ENCODE measurements at regions not wholly inside any gene's neighbourhood (a gene's known extent, or its start where the extent isn't known, plus 50 kb on each side); places are given as distances from the start of the nearest gene placed in this dataset.

DNA sequence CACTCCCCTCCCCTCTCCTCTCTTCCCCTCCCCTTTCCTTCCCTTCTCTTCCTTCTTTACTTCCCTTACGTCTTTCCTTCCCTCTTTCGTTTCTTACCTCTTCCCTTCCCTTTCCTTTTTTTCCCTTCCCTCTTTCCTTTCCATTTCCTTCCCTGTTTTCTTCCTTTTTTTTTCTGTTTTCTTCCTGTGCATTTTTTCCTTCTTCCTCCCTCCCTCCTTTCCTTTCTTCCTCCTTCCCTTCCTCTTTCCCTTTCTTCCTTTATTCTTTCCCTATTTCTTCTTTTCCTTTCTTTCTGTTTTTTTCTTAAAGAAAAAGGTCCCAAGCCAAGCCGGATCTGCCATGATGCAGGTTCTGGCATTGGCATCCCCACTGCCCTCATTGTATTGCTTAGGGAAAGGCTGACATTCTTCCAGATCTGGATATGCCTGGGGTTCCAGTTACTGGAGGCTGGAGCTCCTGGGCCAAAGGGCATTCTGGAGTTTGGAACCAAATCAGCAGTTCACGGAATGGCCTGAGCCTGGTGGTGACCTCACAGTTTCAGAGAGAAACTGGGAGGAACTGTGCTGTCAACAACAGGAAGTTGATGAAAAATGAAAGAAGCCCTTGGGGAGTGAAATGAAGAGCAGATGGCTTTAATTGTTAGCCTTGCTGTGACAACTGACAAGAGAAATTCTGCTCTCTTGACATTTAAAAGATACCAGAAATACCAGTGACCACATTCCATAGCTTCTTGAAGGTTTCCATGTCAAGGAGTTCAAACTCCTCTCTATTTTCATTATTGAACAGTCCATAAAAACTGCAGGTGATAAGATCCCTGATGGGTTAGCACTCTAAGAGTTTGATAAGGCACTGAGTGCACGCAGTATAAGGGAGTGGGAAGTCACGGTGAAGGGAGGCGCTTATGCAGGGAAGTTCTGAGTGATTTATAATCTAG is 622.1 kb downstream of the SPRY1 start:
- Histone ChIP-seq H3K4me1 (ENCODE audit: insufficient read depth, low read length) (no peaks in the 10 kb centered on the region), H3K4me3 (ENCODE audit: low read length in 2 of 2) (no peak overlapping the region), H3K9me3 (ENCODE audit: control insufficient read depth in 1 of 2, low read length in 2 of 2) (no peaks in the 10 kb centered on the region), H3K36me3 (ENCODE audit: insufficient read depth, low read length) (no peaks in the 10 kb centered on the region), H3K27ac (ENCODE audit: low read depth, low read length) (no peak overlapping the region), H3K27me3 (ENCODE audit: insufficient read depth, low read length) (no peaks in the 10 kb centered on the region)
- peaks cover 0 to 5% (median under 1%) of the 10 kb centered on the region in 8 donors for H3K9me3 Mint-ChIP-seq
- H3K4me1 Mint-ChIP-seq: no peaks in the 10 kb centered on the region
- no peak overlapping the region for H3K4me3 Mint-ChIP-seq
- DNase-seq: no peak
- no peaks in the 10 kb centered on the region for H3K27me3 Mint-ChIP-seq
- ChIA-PET CTCF (ENCODE audit: partially characterized antibody) (no interaction called here), POLR2A (ENCODE audit: partially characterized antibody) (no interaction called here)
- no peak overlapping the region for H3K27ac Mint-ChIP-seq
- H3K36me3 Mint-ChIP-seq: no peaks in the 10 kb centered on the region
- intact Hi-C loops (cut with micrococcal nuclease): no loop called here

DNA sequence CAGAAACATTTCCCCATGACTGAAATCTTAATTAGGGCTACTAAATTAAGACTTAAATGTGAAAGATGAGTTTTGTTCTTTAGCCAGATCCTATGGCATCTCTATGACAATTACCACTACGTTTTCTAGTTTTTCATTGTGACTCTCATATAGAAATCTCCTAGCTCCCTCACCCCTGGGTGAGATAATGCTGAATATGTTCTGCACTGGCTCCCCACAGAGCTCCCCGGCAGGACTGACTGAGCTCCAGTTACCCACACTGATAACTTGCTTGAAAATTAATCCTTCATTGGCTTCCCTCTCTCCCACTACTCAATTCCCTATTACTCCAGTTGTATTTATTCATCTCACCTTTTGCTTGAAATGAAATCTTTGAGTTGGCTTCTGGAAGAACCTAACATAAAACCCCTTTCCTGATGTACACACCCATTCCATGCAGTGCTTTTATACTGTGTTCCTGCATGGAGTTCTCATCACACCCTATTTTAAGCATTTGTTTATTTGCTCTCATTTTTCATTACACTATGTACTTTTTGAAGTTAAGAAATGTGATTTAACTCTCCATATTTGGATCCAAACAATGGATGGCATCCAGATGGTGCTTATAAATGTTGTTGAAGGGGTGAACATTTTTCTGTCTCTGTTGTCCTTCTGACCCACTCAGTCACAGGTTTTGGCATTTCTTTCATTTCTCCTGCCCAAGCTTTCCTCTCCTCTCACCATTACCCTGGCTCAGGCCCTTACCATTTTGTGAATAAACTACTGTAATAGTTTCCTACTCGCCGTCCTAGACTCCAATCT is 623.4 kb downstream of the SPRY1 start:
- Mint-ChIP-seq H3K27ac (no peak overlapping the region), H3K36me3 (no peaks in the 10 kb centered on the region), H3K27me3 (no peaks in the 10 kb centered on the region), H3K9me3 (peaks cover 0 to 6% (median 2%) of the 10 kb centered on the region in 8 donors), H3K4me1 (no peaks in the 10 kb centered on the region), H3K4me3 (no peak overlapping the region)
- intact Hi-C loops (cut with micrococcal nuclease): no loop called here
- Histone ChIP-seq H3K9me3 (ENCODE audit: control insufficient read depth in 1 of 2, low read length in 2 of 2) (no peaks in the 10 kb centered on the region), H3K27ac (ENCODE audit: low read depth, low read length) (no peak overlapping the region), H3K4me1 (ENCODE audit: insufficient read depth, low read length) (no peaks in the 10 kb centered on the region), H3K27me3 (ENCODE audit: insufficient read depth, low read length) (no peaks in the 10 kb centered on the region), H3K4me3 (ENCODE audit: low read length in 2 of 2) (no peak overlapping the region), H3K36me3 (ENCODE audit: insufficient read depth, low read length) (no peaks in the 10 kb centered on the region)
- no peak for DNase-seq
- ChIA-PET POLR2A (ENCODE audit: partially characterized antibody) (no interaction called here), CTCF (ENCODE audit: partially characterized antibody) (no interaction called here)

DNA sequence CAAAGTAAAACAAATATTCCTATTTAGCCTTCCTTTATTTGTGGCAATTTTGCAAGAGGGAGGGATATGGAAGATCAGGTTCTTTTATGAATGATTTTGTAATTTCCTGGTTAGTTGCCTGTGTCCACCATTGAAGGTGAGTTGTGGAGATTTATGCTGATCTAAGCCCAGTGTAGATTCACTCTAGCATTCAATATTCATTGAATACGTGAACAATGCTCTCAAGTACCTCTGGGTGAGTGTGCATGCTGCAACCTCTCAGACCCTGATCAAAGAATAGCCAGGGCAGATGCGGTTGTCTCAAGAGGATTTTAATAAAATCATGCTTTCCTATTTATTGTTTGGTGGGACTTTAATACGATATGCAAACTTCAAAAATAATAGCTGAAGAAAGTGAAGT is 628.4 kb downstream of the SPRY1 start:
- intact Hi-C loops (cut with micrococcal nuclease): no loop called here
- H3K36me3 ChIP-seq (ENCODE audit: insufficient read depth, low read length): no peaks in the 10 kb centered on the region
- H3K27me3 ChIP-seq (ENCODE audit: insufficient read depth, low read length): no peaks in the 10 kb centered on the region
- Mint-ChIP-seq H3K27ac (no peak overlapping the region), H3K36me3 (no peaks in the 10 kb centered on the region), H3K4me3 (no peak overlapping the region), H3K27me3 (no peaks in the 10 kb centered on the region), H3K9me3 (peaks cover 0 to 11% (median 4%) of the 10 kb centered on the region in 8 donors), H3K4me1 (no peaks in the 10 kb centered on the region)
- POLR2A ChIA-PET (ENCODE audit: partially characterized antibody): no interaction called here
- no peak overlapping the region for H3K4me3 ChIP-seq (ENCODE audit: low read length in 2 of 2)
- no peaks in the 10 kb centered on the region for H3K9me3 ChIP-seq (ENCODE audit: control insufficient read depth in 1 of 2, low read length in 2 of 2)
- CTCF ChIA-PET (ENCODE audit: partially characterized antibody): no interaction called here
- DNase-seq: no peak
- H3K27ac ChIP-seq (ENCODE audit: low read depth, low read length): no peak overlapping the region
- no peaks in the 10 kb centered on the region for H3K4me1 ChIP-seq (ENCODE audit: insufficient read depth, low read length)

DNA sequence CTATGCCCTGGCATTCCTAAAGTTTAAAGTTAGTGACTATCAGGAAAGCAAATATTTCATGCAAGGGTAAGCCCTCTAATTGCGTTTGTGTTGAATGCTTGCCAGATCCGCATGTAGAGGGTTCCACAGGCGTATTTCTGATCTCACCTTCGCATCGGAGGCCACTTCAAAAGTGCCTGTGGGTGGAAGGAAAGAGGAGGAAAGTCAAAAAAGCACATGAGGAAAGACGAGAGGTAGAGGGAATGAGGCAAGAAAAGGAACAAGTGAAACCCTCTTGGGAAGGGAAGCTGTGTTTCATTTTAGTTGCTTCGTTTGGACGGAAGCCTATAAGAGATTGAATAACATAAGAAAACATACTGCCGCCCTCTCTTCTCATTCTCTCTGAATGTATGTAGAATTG is 628.8 kb downstream of the SPRY1 start:
- no peak overlapping the region for H3K4me3 Mint-ChIP-seq
- Histone ChIP-seq H3K4me1 (ENCODE audit: insufficient read depth, low read length) (no peaks in the 10 kb centered on the region), H3K27ac (ENCODE audit: low read depth, low read length) (no peak overlapping the region), H3K36me3 (ENCODE audit: insufficient read depth, low read length) (no peaks in the 10 kb centered on the region), H3K4me3 (ENCODE audit: low read length in 2 of 2) (no peak overlapping the region), H3K27me3 (ENCODE audit: insufficient read depth, low read length) (no peaks in the 10 kb centered on the region), H3K9me3 (ENCODE audit: control insufficient read depth in 1 of 2, low read length in 2 of 2) (no peaks in the 10 kb centered on the region)
- H3K4me1 Mint-ChIP-seq: no peaks in the 10 kb centered on the region
- ChIA-PET POLR2A (ENCODE audit: partially characterized antibody) (no interaction called here), CTCF (ENCODE audit: partially characterized antibody) (no interaction called here)
- no peaks in the 10 kb centered on the region for H3K36me3 Mint-ChIP-seq
- intact Hi-C loops (cut with micrococcal nuclease): no loop called here
- DNase-seq: no peak
- peaks cover 0 to 11% (median 3%) of the 10 kb centered on the region in 8 donors for H3K9me3 Mint-ChIP-seq
- no peak overlapping the region for H3K27ac Mint-ChIP-seq
- H3K27me3 Mint-ChIP-seq: no peaks in the 10 kb centered on the region

DNA sequence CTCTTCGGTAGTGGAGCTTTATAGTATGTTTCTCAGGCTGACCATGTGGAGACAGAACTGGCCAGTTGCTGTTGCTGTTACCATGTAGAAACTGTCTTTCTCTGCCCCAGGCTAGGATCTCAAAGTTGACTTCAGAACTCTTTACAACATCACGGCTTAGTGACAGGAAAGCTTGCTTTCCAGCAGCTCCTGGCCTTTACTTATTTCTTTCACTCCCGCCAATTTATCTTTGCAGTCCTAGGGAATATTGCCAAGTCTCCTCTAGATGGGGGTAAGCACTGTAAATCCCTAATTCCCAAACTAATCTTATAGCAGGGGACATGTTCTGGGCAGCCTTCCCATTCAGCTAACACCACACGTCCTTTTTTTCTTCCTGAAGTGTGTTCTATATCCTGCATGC is 631.6 kb downstream of the SPRY1 start:
- no peak overlapping the region for H3K27ac Mint-ChIP-seq
- no peaks in the 10 kb centered on the region for H3K27me3 Mint-ChIP-seq
- no peaks in the 10 kb centered on the region for H3K4me1 Mint-ChIP-seq
- no peak overlapping the region for H3K27ac ChIP-seq (ENCODE audit: low read depth, low read length)
- H3K4me1 ChIP-seq (ENCODE audit: insufficient read depth, low read length): no peaks in the 10 kb centered on the region
- no peak overlapping the region for H3K4me3 ChIP-seq (ENCODE audit: low read length in 2 of 2)
- H3K9me3 Mint-ChIP-seq: peaks cover 0 to 8% (median 3%) of the 10 kb centered on the region in 8 donors
- H3K9me3 ChIP-seq (ENCODE audit: control insufficient read depth in 1 of 2, low read length in 2 of 2): no peaks in the 10 kb centered on the region
- no peaks in the 10 kb centered on the region for H3K27me3 ChIP-seq (ENCODE audit: insufficient read depth, low read length)
- intact Hi-C loops (cut with micrococcal nuclease): no loop called here
- POLR2A ChIA-PET (ENCODE audit: partially characterized antibody): no interaction called here
- no peaks in the 10 kb centered on the region for H3K36me3 Mint-ChIP-seq
- DNase-seq: no peak
- no peak overlapping the region for H3K4me3 Mint-ChIP-seq
- no peaks in the 10 kb centered on the region for H3K36me3 ChIP-seq (ENCODE audit: insufficient read depth, low read length)
- CTCF ChIA-PET (ENCODE audit: partially characterized antibody): no interaction called here

DNA sequence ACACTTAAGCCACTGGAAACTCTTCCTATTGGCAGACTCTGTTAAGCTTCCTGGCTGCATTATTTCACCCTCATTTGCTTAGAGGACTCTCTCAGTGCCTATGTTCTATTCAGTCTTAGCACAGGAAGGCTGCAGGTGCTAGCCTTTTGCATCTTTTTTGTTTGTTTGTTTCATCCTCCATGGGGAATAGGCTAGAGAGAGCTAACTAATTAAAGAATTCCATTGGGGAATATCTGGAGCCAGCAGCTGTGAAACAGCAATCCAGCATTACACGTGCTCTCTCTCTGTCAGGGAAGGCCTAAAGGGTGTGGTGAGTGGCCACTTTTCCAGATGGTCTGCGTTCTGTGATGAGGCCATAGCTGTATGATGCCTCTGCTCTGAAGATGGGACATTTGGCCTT is 633.6 kb downstream of the SPRY1 start:
- H3K9me3 ChIP-seq (ENCODE audit: control insufficient read depth in 1 of 2, low read length in 2 of 2): no peaks in the 10 kb centered on the region
- H3K4me3 Mint-ChIP-seq: no peak overlapping the region
- H3K27me3 ChIP-seq (ENCODE audit: insufficient read depth, low read length): no peaks in the 10 kb centered on the region
- H3K36me3 Mint-ChIP-seq: no peaks in the 10 kb centered on the region
- H3K27ac Mint-ChIP-seq: no peak overlapping the region
- H3K4me3 ChIP-seq (ENCODE audit: low read length in 2 of 2): no peak overlapping the region
- ChIA-PET POLR2A (ENCODE audit: partially characterized antibody) (no interaction called here), CTCF (ENCODE audit: partially characterized antibody) (no interaction called here)
- H3K27me3 Mint-ChIP-seq: no peaks in the 10 kb centered on the region
- no peaks in the 10 kb centered on the region for H3K4me1 ChIP-seq (ENCODE audit: insufficient read depth, low read length)
- peaks cover 0 to 4% (median 0%) of the 10 kb centered on the region in 8 donors for H3K9me3 Mint-ChIP-seq
- no peak for DNase-seq
- intact Hi-C loops (cut with micrococcal nuclease): no loop called here
- no peaks in the 10 kb centered on the region for H3K4me1 Mint-ChIP-seq
- H3K27ac ChIP-seq (ENCODE audit: low read depth, low read length): no peak overlapping the region
- H3K36me3 ChIP-seq (ENCODE audit: insufficient read depth, low read length): no peaks in the 10 kb centered on the region

DNA sequence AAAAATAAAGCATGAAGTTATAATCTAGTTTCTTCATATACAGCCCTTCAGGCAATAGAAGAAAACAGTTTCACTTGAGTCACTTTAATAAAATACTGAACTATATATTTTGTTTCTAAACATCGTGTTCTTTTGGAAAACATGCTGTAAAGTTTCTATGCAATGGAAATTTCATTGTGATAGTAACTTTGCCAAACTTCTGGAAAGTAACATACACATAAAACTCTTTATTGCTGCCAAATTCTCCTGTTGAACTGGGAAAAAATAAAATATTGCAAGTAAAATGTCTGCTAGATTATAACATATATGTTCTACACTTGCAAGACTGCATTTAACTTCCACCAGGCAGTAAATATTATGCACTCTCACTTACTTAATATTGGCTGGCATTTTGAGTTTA is 635.4 kb downstream of the SPRY1 start:
- no peak for DNase-seq
- no peak overlapping the region for H3K4me3 Mint-ChIP-seq
- H3K9me3 Mint-ChIP-seq: no peaks in the 10 kb centered on the region
- H3K4me3 ChIP-seq (ENCODE audit: low read length in 2 of 2): no peak overlapping the region
- no peaks in the 10 kb centered on the region for H3K4me1 ChIP-seq (ENCODE audit: insufficient read depth, low read length)
- no peaks in the 10 kb centered on the region for H3K36me3 ChIP-seq (ENCODE audit: insufficient read depth, low read length)
- CTCF ChIA-PET (ENCODE audit: partially characterized antibody): no interaction called here
- POLR2A ChIA-PET (ENCODE audit: partially characterized antibody): no interaction called here
- intact Hi-C loops (cut with micrococcal nuclease): no loop called here
- H3K27me3 ChIP-seq (ENCODE audit: insufficient read depth, low read length): no peaks in the 10 kb centered on the region
- H3K4me1 Mint-ChIP-seq: no peaks in the 10 kb centered on the region
- H3K27ac Mint-ChIP-seq: no peak overlapping the region
- no peaks in the 10 kb centered on the region for H3K27me3 Mint-ChIP-seq
- H3K9me3 ChIP-seq (ENCODE audit: control insufficient read depth in 1 of 2, low read length in 2 of 2): no peaks in the 10 kb centered on the region
- no peak overlapping the region for H3K27ac ChIP-seq (ENCODE audit: low read depth, low read length)
- no peaks in the 10 kb centered on the region for H3K36me3 Mint-ChIP-seq
